Suprapubic skin (tissue), 4 donors: ENCODE measurements at regions not wholly inside any gene's neighbourhood (a gene's known extent, or its start where the extent isn't known, plus 50 kb on each side); places are given as distances from the start of the nearest gene placed in this dataset.
A peak's percentile ranks its signal among the peaks of the same experiment; 100 is the strongest.

Experiments used
- DNase-seq, 2 donors: peaks; one replicate each; pipeline ENCODE4 v3.0.0-alpha.2; 2019; ENCODE audit warnings: low spot score in 2 of 2
- H3K27ac ChIP-seq: fragments of 200-600 bp; sonication (generic); one replicate; pipeline ENCODE4 v1.5.1; 2019
- H3K27me3 ChIP-seq: fragments of 200-600 bp; sonication (generic); one replicate; pipeline ENCODE4 v1.5.1; 2019
- H3K36me3 ChIP-seq: fragments of 200-600 bp; sonication (generic); one replicate; pipeline ENCODE4 v1.5.1; 2019
- H3K4me1 ChIP-seq: fragments of 200-600 bp; sonication (generic); one replicate; pipeline ENCODE4 v1.5.1; 2019
- H3K4me3 ChIP-seq: fragments of 200-600 bp; sonication (generic); one replicate; pipeline ENCODE4 v1.5.1; 2019; ENCODE audit warnings: mild to moderate bottlenecking
- H3K9me3 ChIP-seq: fragments of 200-600 bp; sonication (generic); one replicate; pipeline ENCODE4 v1.5.1; 2019
- CTCF ChIP-seq, 2 donors: fragments of 200-600 bp in 1 of 2; fragments of 450-650 bp in 1 of 2; sonication (generic) in 1 of 2; IDR thresholded peaks; one replicate each; pipeline ENCODE4 v1.5.1; 2016 to 2019; ENCODE audit warnings: antibody characterized with exemption in 2 of 2, mild to moderate bottlenecking in 1 of 2, moderate library complexity in 1 of 2
- EP300 ChIP-seq: sonication (generic); formaldehyde crosslinking; IDR thresholded peaks from one replicate; pipeline ENCODE4 v1.6.1; 2017; ENCODE audit warnings: antibody characterized with exemption
- POLR2A ChIP-seq, 2 donors: fragments of 450-650 bp; IDR thresholded peaks; one replicate each; pipeline ENCODE4 v1.6.1; 2017; ENCODE audit warnings: antibody characterized with exemption in 2 of 2, mild to moderate bottlenecking in 2 of 2, moderate library complexity in 2 of 2
- POLR2AphosphoS5 ChIP-seq, 3 donors: sonication (generic); formaldehyde crosslinking; IDR thresholded peaks; one replicate each; pipeline ENCODE4 v1.6.1; 2017; ENCODE audit warnings: antibody characterized with exemption in 3 of 3
- WGBS: methylation state at CpG from one replicate; pipeline ENCODE4 v1.1.5; 2018; 5-methylcytosine and 5-hydroxymethylcytosine counted together

DNA sequence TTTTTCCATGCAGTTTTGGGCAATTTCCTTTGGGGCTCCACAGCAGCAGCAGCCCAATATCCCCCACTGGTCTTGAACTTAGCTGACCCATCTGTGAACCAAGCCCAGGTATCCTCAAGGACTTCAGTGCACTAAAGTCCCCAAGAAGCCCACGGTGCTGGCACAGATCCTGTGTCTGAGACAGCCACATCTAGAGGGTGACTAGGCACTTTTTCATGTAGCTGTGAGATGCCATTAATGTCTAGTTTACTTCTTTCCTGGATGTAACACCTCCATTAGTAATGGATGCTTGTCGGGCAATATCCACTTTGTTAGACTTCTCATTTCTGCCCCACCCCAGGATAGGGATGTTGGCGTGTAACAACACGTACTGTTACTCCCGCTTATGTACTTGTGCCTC is 117.9 kb downstream of the GPCPD1 start:
- WGBS = 90% methylated on average over 5 of the region's 5 CpGs
- no peak overlapping the region for H3K27ac ChIP-seq
- H3K4me3 ChIP-seq = no peak overlapping the region
- TF ChIP-seq CTCF (IDR thresholded peaks at IDR 0.05) = no peak
- no peak for TF ChIP-seq POLR2A (IDR thresholded peaks at IDR 0.05)
- no peak for TF ChIP-seq EP300
- no peak for TF ChIP-seq POLR2AphosphoS5 (IDR thresholded peaks at IDR 0.05)
- DNase-seq = peak in 1 of 2 donors; percentile 9
- no peaks in the 10 kb centered on the region for H3K36me3 ChIP-seq
- H3K27me3 ChIP-seq = no peaks in the 10 kb centered on the region
- no peaks in the 10 kb centered on the region for H3K9me3 ChIP-seq
- H3K4me1 ChIP-seq = no peaks in the 10 kb centered on the region

- H3K4me3 ChIP-seq = no peak overlapping the region
- H3K36me3 ChIP-seq = no peaks in the 10 kb centered on the region
- no peak overlapping the region for H3K27ac ChIP-seq
- DNase-seq = no peak
- H3K9me3 ChIP-seq = no peaks in the 10 kb centered on the region
- no peaks in the 10 kb centered on the region for H3K27me3 ChIP-seq
- no peak for TF ChIP-seq EP300
- no peak for TF ChIP-seq POLR2AphosphoS5 (IDR thresholded peaks at IDR 0.05)
- no peak for TF ChIP-seq CTCF (IDR thresholded peaks at IDR 0.05)
- TF ChIP-seq POLR2A (IDR thresholded peaks at IDR 0.05) = no peak
- no peaks in the 10 kb centered on the region for H3K4me1 ChIP-seq
- 80% methylated on average over 3 of the region's 3 CpGs for WGBS
Measured at GRCh38 chr20:5491455-5491854, 119.4 kb downstream of the GPCPD1 start.

- TF ChIP-seq CTCF (IDR thresholded peaks at IDR 0.05) (no peak), POLR2A (IDR thresholded peaks at IDR 0.05) (no peak), POLR2AphosphoS5 (IDR thresholded peaks at IDR 0.05) (no peak), EP300 (no peak)
- Histone ChIP-seq H3K9me3 (no peaks in the 10 kb centered on the region), H3K36me3 (no peaks in the 10 kb centered on the region), H3K4me1 (no peaks in the 10 kb centered on the region), H3K27ac (no peak overlapping the region), H3K27me3 (no peaks in the 10 kb centered on the region), H3K4me3 (no peak overlapping the region)
- DNase-seq = no peak
- 86% methylated on average over 1 of the region's 1 CpG for WGBS
Measured at GRCh38 chr20:5489601-5490000, 121.2 kb downstream of the GPCPD1 start.

GRCh38 chr20:5488823-5489222 is 122.0 kb downstream of the GPCPD1 start:
- no peak for TF ChIP-seq CTCF (IDR thresholded peaks at IDR 0.05)
- no peak for TF ChIP-seq POLR2AphosphoS5 (IDR thresholded peaks at IDR 0.05)
- no peak for TF ChIP-seq EP300
- TF ChIP-seq POLR2A (IDR thresholded peaks at IDR 0.05) = no peak
- Histone ChIP-seq H3K4me1 (no peaks in the 10 kb centered on the region), H3K27me3 (no peaks in the 10 kb centered on the region), H3K27ac (no peak overlapping the region), H3K9me3 (no peaks in the 10 kb centered on the region), H3K4me3 (no peak overlapping the region), H3K36me3 (no peaks in the 10 kb centered on the region)
- DNase-seq = no peak
- WGBS = 47% methylated on average over 2 of the region's 2 CpGs

DNA sequence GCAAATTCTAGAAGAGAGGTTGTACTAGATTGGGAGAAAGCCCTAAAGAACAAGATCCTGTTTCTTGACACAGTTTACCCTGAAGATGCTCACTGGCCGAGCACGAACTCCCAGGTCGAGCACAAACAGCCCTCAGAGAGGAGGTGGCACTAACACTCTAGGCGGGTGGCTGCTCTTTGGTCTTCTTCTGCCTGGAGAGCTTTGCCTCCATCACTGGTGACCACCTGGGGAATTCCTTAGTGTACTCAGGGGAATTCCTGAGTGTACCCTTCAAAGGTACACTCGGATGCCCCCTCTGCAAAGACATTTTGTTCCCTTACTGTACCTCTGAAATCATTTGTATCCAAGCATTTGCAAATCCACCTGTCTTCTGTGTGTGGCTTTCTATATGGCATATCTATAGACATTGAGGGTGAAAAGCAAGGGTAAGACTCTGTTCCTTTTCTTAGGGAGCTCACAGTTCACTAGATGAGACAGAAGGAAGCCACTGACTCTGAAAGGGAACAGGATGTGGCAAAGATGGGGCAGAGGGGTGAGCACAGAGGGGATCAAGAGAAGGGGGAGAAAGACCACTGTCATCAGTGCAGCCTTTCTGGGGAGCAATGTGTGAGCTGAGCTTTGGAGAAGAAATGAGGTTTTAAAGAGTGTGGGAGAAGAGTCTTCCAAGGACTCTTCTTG is 124.3 kb downstream of the GPCPD1 start:
- H3K27ac ChIP-seq = no peak overlapping the region
- no peaks in the 10 kb centered on the region for H3K27me3 ChIP-seq
- 54% methylated on average over 5 of the region's 5 CpGs for WGBS
- peak in 1 of 2 donors; percentile 45 for DNase-seq
- H3K4me1 ChIP-seq = no peaks in the 10 kb centered on the region
- no peak overlapping the region for H3K4me3 ChIP-seq
- no peaks in the 10 kb centered on the region for H3K36me3 ChIP-seq
- H3K9me3 ChIP-seq = no peaks in the 10 kb centered on the region
- TF ChIP-seq POLR2AphosphoS5 (IDR thresholded peaks at IDR 0.05) = no peak
- no peak for TF ChIP-seq CTCF (IDR thresholded peaks at IDR 0.05)
- no peak for TF ChIP-seq EP300
- TF ChIP-seq POLR2A (IDR thresholded peaks at IDR 0.05) = no peak
